H1 (cell line): ENCODE measurements at regions not wholly inside any gene's neighbourhood (a gene's known extent, or its start where the extent isn't known, plus 50 kb on each side); places are given as distances from the start of the nearest gene placed in this dataset.

ENCODE experiments used
- CTCF ChIA-PET: fragments of 300-600 bp; sonication (Branson Sonifier 250); formaldehyde crosslinking; loops from one replicate; lab custom pipeline; 2021; ENCODE audit not compliant: partially characterized antibody; lab: Charles Lee
- POLR2A ChIA-PET: fragments of 300-600 bp; sonication (Branson Sonifier 250); formaldehyde crosslinking; loops from one replicate; lab custom pipeline; 2021; ENCODE audit warnings: inconsistent platforms; ENCODE audit not compliant: partially characterized antibody; lab: Charles Lee
- DNase-seq, 2 experiments: peaks; one replicate each; pipeline versions ENCODE4 v3.0.0 to v3.0.0-alpha.2; 2010 to 2022; ENCODE audit warnings: low spot score in 2 of 2, low read depth in 1 of 2, mixed read lengths in 1 of 2
- FAIRE-seq: peaks from 2 replicates; lab custom pipeline; 2011; peaks lifted over from hg19 to GRCh38; lab: Jason Lieb, UNC
- H2AFZ ChIP-seq: 2 replicates; pipeline ENCODE4 v1.8.1; 2012; ENCODE audit warnings: low read length, inconsistent platforms
- H2AK5ac ChIP-seq: 2 replicates; pipeline ENCODE4 v1.6.1; 2013; ENCODE audit warnings: low read depth, low read length
- H2BK120ac ChIP-seq: replicated peaks from 2 replicates; pipeline ENCODE3; 2013; ENCODE audit warnings: low read depth, low read length, inconsistent platforms
- H2BK12ac ChIP-seq: 2 replicates; pipeline ENCODE4 v1.6.1; 2013; ENCODE audit warnings: low read depth, low read length
- H2BK15ac ChIP-seq: 2 replicates; pipeline ENCODE4 v1.6.1; 2013; ENCODE audit warnings: low read length
- H2BK20ac ChIP-seq: 2 replicates; pipeline ENCODE4 v1.6.1; 2013; ENCODE audit warnings: low read length
- H2BK5ac ChIP-seq: 2 replicates; pipeline ENCODE4 v1.6.1; 2013; ENCODE audit warnings: low read depth, low read length
- H3K14ac ChIP-seq: 2 replicates; pipeline ENCODE4 v1.6.1; 2013; ENCODE audit warnings: inconsistent platforms; ENCODE audit not compliant: insufficient read length
- H3K18ac ChIP-seq: 2 replicates; pipeline ENCODE4 v1.6.1; 2013; ENCODE audit warnings: low read length; ENCODE audit errors: extremely low read depth
- H3K23ac ChIP-seq: 2 replicates; pipeline ENCODE4 v1.6.1; 2013; ENCODE audit warnings: inconsistent platforms; ENCODE audit not compliant: insufficient read length
- H3K23me2 ChIP-seq: 2 replicates; pipeline ENCODE4 v1.6.1; 2013; ENCODE audit warnings: low read depth, low read length
- H3K27ac ChIP-seq: 2 replicates; pipeline ENCODE4 v1.6.1; 2011; ENCODE audit warnings: low read depth, low read length, inconsistent platforms
- H3K27me3 ChIP-seq, 4 experiments: replicated peaks in 1 of 4; 1 replicate in 1 of 4; 2 replicates in 3 of 4; pipeline versions ENCODE4 v1.6.1 to v1.8.1; 2011 to 2013; ENCODE audit warnings: low read length in 3 of 4, mild to moderate bottlenecking in 3 of 4, inconsistent platforms in 2 of 4, mixed read lengths in 2 of 4, moderate library complexity in 1 of 4; ENCODE audit not compliant: control insufficient read depth in 3 of 4, insufficient read depth in 3 of 4; ENCODE audit errors: extremely low read depth in 1 of 4
- H3K36me3 ChIP-seq, 4 experiments: 2 replicates each; pipeline versions ENCODE4 v1.6.1 to v1.8.1; 2011 to 2013; ENCODE audit warnings: mild to moderate bottlenecking in 4 of 4, low read length in 3 of 4, moderate library complexity in 2 of 4, control low read depth in 1 of 4, inconsistent platforms in 1 of 4; ENCODE audit not compliant: insufficient read depth in 4 of 4, control insufficient read depth in 2 of 4
- H3K4ac ChIP-seq: replicated peaks from 2 replicates; pipeline ENCODE3; 2013; ENCODE audit warnings: low read length, low read depth, mixed read lengths, inconsistent platforms; ENCODE audit not compliant: insufficient read length
- H3K4me1 ChIP-seq, 4 experiments: replicated peaks in 1 of 4; 1 replicate in 1 of 4; 2 replicates in 3 of 4; pipeline versions ENCODE4 v1.6.1 to v1.8.1; 2011 to 2013; ENCODE audit warnings: low read length in 3 of 4, inconsistent platforms in 2 of 4, mixed read lengths in 1 of 4; ENCODE audit not compliant: insufficient read depth in 4 of 4, control insufficient read depth in 3 of 4
- H3K4me2 ChIP-seq, 2 experiments: 2 replicates each; pipeline versions ENCODE4 v1.6.1 to v1.8.1; 2011 to 2013; ENCODE audit warnings: low read depth in 2 of 2, low read length in 2 of 2, control low read depth in 1 of 2, inconsistent platforms in 1 of 2, mild to moderate bottlenecking in 1 of 2; ENCODE audit not compliant: insufficient read depth in 1 of 2
- H3K4me3 ChIP-seq, 4 experiments: fragments of 200-600, 300-600 bp in 1 of 4; sonication (generic), shearing (Covaris generic), sonication (Bioruptor Twin) in 1 of 4; 2 replicates each; pipeline versions ENCODE4 v1.5.1 to v1.8.1; 2011 to 2016; ENCODE audit warnings: low read length in 4 of 4, low read depth in 3 of 4, control low read depth in 2 of 4, inconsistent platforms in 2 of 4, mild to moderate bottlenecking in 2 of 4, mixed read lengths in 1 of 4, moderate library complexity in 1 of 4; ENCODE audit not compliant: insufficient read depth in 2 of 4; ENCODE audit errors: extremely low read depth in 1 of 4
- H3K56ac ChIP-seq: replicated peaks from 2 replicates; pipeline ENCODE3; 2013; ENCODE audit warnings: low read depth, mild to moderate bottlenecking, mixed read lengths, low read length, inconsistent platforms; ENCODE audit not compliant: insufficient read length
- H3K79me1 ChIP-seq: 2 replicates; pipeline ENCODE4 v1.6.1; 2013; ENCODE audit warnings: low read depth, low read length, control low read depth
- H3K79me2 ChIP-seq, 2 experiments: 2 replicates each; pipeline versions ENCODE4 v1.6.1 to v1.8.1; 2012 to 2013; ENCODE audit warnings: low read length in 2 of 2, mild to moderate bottlenecking in 2 of 2, inconsistent platforms in 1 of 2; ENCODE audit not compliant: insufficient read depth in 2 of 2, control insufficient read depth in 1 of 2
- H3K9ac ChIP-seq, 4 experiments: replicated peaks in 1 of 4; 1 replicate in 1 of 4; 2 replicates in 3 of 4; pipeline versions ENCODE4 v1.6.1 to v1.8.1; 2011 to 2013; ENCODE audit warnings: low read depth in 3 of 4, low read length in 3 of 4, control low read depth in 2 of 4, mild to moderate bottlenecking in 2 of 4, moderate library complexity in 2 of 4, inconsistent platforms in 1 of 4; ENCODE audit errors: extremely low read depth in 1 of 4
- H3K9me3 ChIP-seq, 2 experiments: 2 replicates each; pipeline versions ENCODE4 v1.6.1 to v1.8.1; 2012 to 2013; ENCODE audit warnings: mild to moderate bottlenecking in 2 of 2, moderate library complexity in 2 of 2, control low read depth in 1 of 2, inconsistent platforms in 1 of 2, low read depth in 1 of 2, low read length in 1 of 2, mixed read lengths in 1 of 2; ENCODE audit not compliant: insufficient read depth in 2 of 2
- H4K20me1 ChIP-seq, 2 experiments: replicated peaks in 1 of 2; 2 replicates each; pipeline versions ENCODE3 to v1.8.1; 2011 to 2013; ENCODE audit warnings: inconsistent platforms in 2 of 2, low read length in 2 of 2, mild to moderate bottlenecking in 1 of 2; ENCODE audit not compliant: insufficient read depth in 2 of 2, control insufficient read depth in 1 of 2
- H4K5ac ChIP-seq: 2 replicates; pipeline ENCODE4 v1.6.1; 2013; ENCODE audit warnings: low read length, low read depth, mixed read lengths, inconsistent platforms; ENCODE audit not compliant: insufficient read length
- H4K8ac ChIP-seq: 2 replicates; pipeline ENCODE4 v1.8.0; 2013; ENCODE audit warnings: mild to moderate bottlenecking, moderate library complexity, low read length, inconsistent platforms; ENCODE audit not compliant: insufficient read depth; ENCODE audit errors: extremely low read depth
- H4K91ac ChIP-seq: replicated peaks from 2 replicates; pipeline ENCODE3; 2013; ENCODE audit warnings: low read length, mixed read lengths, inconsistent platforms; ENCODE audit not compliant: insufficient read length
- FOSL1 ChIP-seq: IDR thresholded peaks from 2 replicates; pipeline ENCODE4 v1.6.1; 2011; ENCODE audit warnings: mild to moderate bottlenecking, low read depth, low read length, moderate library complexity; ENCODE audit not compliant: insufficient read depth
- WGBS, 2 experiments: shearing (Covaris generic) in 1 of 2; methylation state at CpG; one replicate each; pipeline versions ENCODE4 v1.1.6 to v1.1.7; 2013 to 2015; ENCODE audit warnings: low lambda C conversion rate in 2 of 2, mixed read lengths in 2 of 2, inconsistent platforms in 1 of 2, low coverage in 1 of 2, missing lambda C conversion rate in 1 of 2; ENCODE audit not compliant: insufficient replicate concordance in 2 of 2, insufficient coverage in 1 of 2, insufficient read length in 1 of 2; ENCODE audit errors: extremely low coverage in 1 of 2, missing lambda C conversion rate in 1 of 2; 5-methylcytosine and 5-hydroxymethylcytosine counted together

- CTCF ChIA-PET: interaction anchor here (1.0 kb wide), 1 partner anchor 667 kb away, joined by 3 read pairs; no protein-coding TSS in a partner anchor
- no peak overlapping the region for H3K4ac ChIP-seq
- no peak for FAIRE-seq
Measured at GRCh38 chr10:61020420-61021158, 76.6 kb upstream of the RHOBTB1 start.

More at GRCh38 chr10:61020420-61021158, 76.6 kb upstream of the RHOBTB1 start:
- Histone ChIP-seq H4K5ac (no peak overlapping the region), H3K18ac (no peak overlapping the region), H3K9me3 (no peaks in the 10 kb centered on the region), H3K23ac (no peak overlapping the region), H3K27me3 (peaks cover 0 to under 1% (median 0%) of the 10 kb centered on the region in 4 experiments; a peak in 1 of 7 replicates), H2AK5ac (no peak overlapping the region), H3K36me3 (no peaks in the 10 kb centered on the region), H3K14ac (no peak overlapping the region), H3K56ac (no peak overlapping the region), H3K4me1 (no peaks in the 10 kb centered on the region), H3K79me2 (no peaks in the 10 kb centered on the region), H2BK12ac (no peak overlapping the region), H4K20me1 (no peaks in the 10 kb centered on the region), H2BK20ac (no peak overlapping the region), H4K8ac (no peak overlapping the region), H2AFZ (no peak overlapping the region), H2BK5ac (no peak overlapping the region), H3K27ac (no peak overlapping the region), H3K23me2 (no peaks in the 10 kb centered on the region), H2BK120ac (no peak overlapping the region), H3K9ac (no peak overlapping the region), H3K4me2 (no peak overlapping the region), H3K79me1 (no peaks in the 10 kb centered on the region), H4K91ac (no peak overlapping the region), H2BK15ac (no peak overlapping the region), H3K4me3 (no peak overlapping the region)
- 92% methylated on average over 3 of the region's 3 CpGs; no CpG with 5 or more reads in 1 of the 2 experiments for WGBS, 2 experiments
- no peak for DNase-seq
- POLR2A ChIA-PET: no interaction called here
- no peak for TF ChIP-seq FOSL1
